ENCODE measurements at regions not wholly inside any gene's neighbourhood (a gene's known extent, or its start where the extent isn't known, plus 50 kb on each side); places are given as distances from the start of the nearest gene placed in this dataset.

- no peak overlapping the region for H3K27ac ChIP-seq
- H3K9me3 ChIP-seq (ENCODE audit: insufficient read depth, low read depth), result no peaks in the 10 kb centered on the region
- CTCF ChIA-PET, result no interaction called here
- no peaks in the 10 kb centered on the region for H3K36me3 ChIP-seq (ENCODE audit: low read depth)
- TF ChIP-seq CTCF (conservative IDR thresholded peaks at IDR 0.05) (no peak), EZH2 (IDR thresholded peaks at IDR 0.05; ENCODE audit: low read depth) (no peak)
- POLR2A ChIA-PET (ENCODE audit: unreplicated experiment), result no interaction called here
- intact Hi-C loops (cut with micrococcal nuclease; ENCODE audit: unreplicated experiment), result no loop called here
- no TSS peak for BruUV-seq (replicated peaks)
- no peak overlapping the region for H3K4me2 ChIP-seq
- H3K9me2 ChIP-seq (ENCODE audit: insufficient read depth), result no peaks in the 10 kb centered on the region
- no peak overlapping the region for H2AFZ ChIP-seq
- no peaks in the 10 kb centered on the region for H3F3A ChIP-seq (ENCODE audit: insufficient read depth, low read depth)
- no peaks in the 10 kb centered on the region for H4K20me1 ChIP-seq (ENCODE audit: insufficient read depth)
- no peak for DNase-seq
- H3K27me3 ChIP-seq (ENCODE audit: insufficient read depth, low read depth), result no peaks in the 10 kb centered on the region
- no peaks in the 10 kb centered on the region for H3K79me2 ChIP-seq (ENCODE audit: low read depth)
- H3K4me3 ChIP-seq, result no peak overlapping the region
- no peaks in the 10 kb centered on the region for H3K4me1 ChIP-seq (replicated peaks; ENCODE audit: insufficient read depth)
Measured at GRCh38 chr16:51567911-51568310, 416.8 kb upstream of the SALL1 start.

- BruUV-seq (replicated peaks), result no TSS peak
- Histone ChIP-seq H4K20me1 (ENCODE audit: insufficient read depth) (no peaks in the 10 kb centered on the region), H3K27me3 (ENCODE audit: insufficient read depth, low read depth) (no peaks in the 10 kb centered on the region), H2AFZ (no peak overlapping the region), H3K79me2 (ENCODE audit: low read depth) (no peaks in the 10 kb centered on the region), H3K4me2 (no peak overlapping the region), H3K4me3 (no peak overlapping the region), H3K4me1 (replicated peaks; ENCODE audit: insufficient read depth) (no peaks in the 10 kb centered on the region), H3K9me3 (ENCODE audit: insufficient read depth, low read depth) (no peaks in the 10 kb centered on the region), H3K9me2 (ENCODE audit: insufficient read depth) (no peaks in the 10 kb centered on the region), H3F3A (ENCODE audit: insufficient read depth, low read depth) (no peaks in the 10 kb centered on the region), H3K36me3 (ENCODE audit: low read depth) (no peaks in the 10 kb centered on the region), H3K27ac (no peak overlapping the region)
- DNase-seq, result no peak
- intact Hi-C loops (cut with micrococcal nuclease; ENCODE audit: unreplicated experiment), result no loop called here
- CTCF ChIA-PET, result no interaction called here
- TF ChIP-seq EZH2 (IDR thresholded peaks at IDR 0.05; ENCODE audit: low read depth) (no peak), CTCF (conservative IDR thresholded peaks at IDR 0.05) (no peak)
- POLR2A ChIA-PET (ENCODE audit: unreplicated experiment), result no interaction called here
Measured at GRCh38 chr16:51565184-51565583, 414.1 kb upstream of the SALL1 start.

DNA sequence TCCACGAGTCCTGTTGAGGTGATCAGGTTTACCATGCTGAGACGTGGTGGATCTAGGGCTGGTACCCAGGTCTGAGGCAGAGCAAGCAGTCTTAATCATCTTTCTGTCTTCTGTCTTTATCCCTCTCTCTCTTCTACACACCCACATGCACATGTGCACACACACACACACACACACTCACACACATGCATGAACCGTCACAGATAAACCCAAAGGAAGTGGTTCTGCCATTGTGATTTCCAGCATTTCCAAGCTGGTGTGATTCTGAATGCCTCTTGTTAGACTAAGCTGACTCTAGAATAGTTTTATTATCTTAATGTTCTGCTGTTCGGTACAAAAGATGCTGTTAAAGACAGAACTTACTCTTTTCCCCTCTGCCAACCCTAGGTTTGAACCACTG lies 411.8 kb upstream of the SALL1 start:
- no TSS peak for BruUV-seq (replicated peaks)
- Histone ChIP-seq H3K4me2 (no peak overlapping the region), H3K27ac (no peak overlapping the region), H3K4me1 (replicated peaks; ENCODE audit: insufficient read depth) (no peaks in the 10 kb centered on the region), H3K79me2 (ENCODE audit: low read depth) (no peaks in the 10 kb centered on the region), H3K27me3 (ENCODE audit: insufficient read depth, low read depth) (peaks cover 9% of the 10 kb centered on the region; the same call in 1 of the 2 replicates), H3K36me3 (ENCODE audit: low read depth) (no peaks in the 10 kb centered on the region), H3F3A (ENCODE audit: insufficient read depth, low read depth) (no peaks in the 10 kb centered on the region), H4K20me1 (ENCODE audit: insufficient read depth) (no peaks in the 10 kb centered on the region), H3K9me2 (ENCODE audit: insufficient read depth) (no peaks in the 10 kb centered on the region), H3K4me3 (no peak overlapping the region), H3K9me3 (ENCODE audit: insufficient read depth, low read depth) (no peaks in the 10 kb centered on the region), H2AFZ (no peak overlapping the region)
- intact Hi-C loops (cut with micrococcal nuclease; ENCODE audit: unreplicated experiment), result no loop called here
- ChIA-PET CTCF (no interaction called here), POLR2A (ENCODE audit: unreplicated experiment) (no interaction called here)
- TF ChIP-seq EZH2 (IDR thresholded peaks at IDR 0.05; ENCODE audit: low read depth) (no peak), CTCF (conservative IDR thresholded peaks at IDR 0.05) (no peak)
- no peak for DNase-seq
